ENCODE measurements at regions not wholly inside any gene's neighbourhood (a gene's known extent, or its start where the extent isn't known, plus 50 kb on each side); places are given as distances from the start of the nearest gene placed in this dataset.

DNA sequence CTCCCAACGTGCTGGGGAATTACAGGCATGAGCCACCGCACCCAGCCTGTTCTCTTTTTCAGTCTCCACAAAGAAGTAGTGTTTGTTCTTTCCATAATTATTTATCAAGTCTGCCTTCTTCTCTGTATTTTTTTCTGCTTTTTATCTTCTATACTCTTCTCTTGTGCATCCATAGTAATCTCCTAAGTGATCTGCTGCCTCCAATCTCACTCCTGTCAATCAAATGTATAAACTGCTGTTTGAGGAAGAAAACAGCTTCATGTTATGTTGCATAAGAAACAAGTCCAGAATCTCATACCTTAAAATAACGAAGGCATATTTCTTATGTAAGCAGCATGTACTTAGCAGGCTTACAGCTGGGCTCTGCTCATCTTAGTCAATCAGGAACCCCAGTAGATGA, 801.6 kb upstream of the NR2F2 start:
- DNase-seq (ENCODE audit: low read depth in 1 of 2, low spot score in 1 of 2): no peak
- no peak for TF ChIP-seq JUND (IDR thresholded peaks at IDR 0.05; ENCODE audit: low read depth)
- in situ Hi-C loops (cut with HindIII; ENCODE audit: low pct_unique_long_range_greater_than_20kb, low sequenced_read_pairs): no loop called here

DNA sequence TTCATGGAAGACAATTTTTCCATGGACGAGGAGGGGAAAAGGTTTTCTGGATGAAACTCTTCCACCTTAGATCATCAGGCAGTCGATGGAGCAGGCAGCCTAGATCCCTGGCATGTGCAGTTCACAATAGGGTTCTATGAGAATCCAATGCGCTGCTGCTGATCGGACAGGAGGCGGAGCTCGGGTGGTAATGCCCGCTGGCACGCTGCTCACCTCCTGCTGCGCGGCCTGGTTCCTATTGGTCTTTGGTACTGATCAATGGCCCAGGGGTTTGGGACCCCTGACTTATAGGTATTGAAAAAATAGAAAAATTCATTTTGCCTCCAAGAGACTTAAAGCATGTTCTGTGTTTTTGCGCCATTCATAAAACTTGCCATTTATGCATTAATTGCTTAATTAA, 793.9 kb upstream of the NR2F2 start:
- no peak for DNase-seq (ENCODE audit: low read depth in 1 of 2, low spot score in 1 of 2)
- TF ChIP-seq JUND (IDR thresholded peaks at IDR 0.05; ENCODE audit: low read depth): no peak
- in situ Hi-C loops (cut with HindIII; ENCODE audit: low pct_unique_long_range_greater_than_20kb, low sequenced_read_pairs): no loop called here

DNA sequence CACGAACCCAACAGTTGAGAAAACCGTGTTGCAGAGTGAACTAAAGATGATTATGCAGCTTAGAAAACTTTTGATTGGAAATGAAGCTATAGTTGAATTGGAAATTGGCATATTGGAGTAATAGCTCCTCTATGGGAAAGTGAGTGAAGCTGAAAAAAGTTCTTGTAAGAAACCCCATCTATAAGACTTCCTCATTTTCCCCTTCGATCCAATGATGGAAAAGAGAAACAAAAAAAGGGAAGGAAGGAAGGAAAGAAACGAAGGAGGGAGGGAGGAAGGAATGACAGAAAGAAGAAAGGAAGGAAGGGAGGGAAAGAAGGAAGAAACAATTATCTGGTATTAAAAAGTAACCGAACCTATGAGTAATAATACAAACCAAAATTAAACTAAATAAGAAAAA, 791.8 kb upstream of the NR2F2 start:
- in situ Hi-C loops (cut with HindIII; ENCODE audit: low pct_unique_long_range_greater_than_20kb, low sequenced_read_pairs): no loop called here
- DNase-seq (ENCODE audit: low read depth in 1 of 2, low spot score in 1 of 2): no peak
- TF ChIP-seq JUND (IDR thresholded peaks at IDR 0.05; ENCODE audit: low read depth): no peak

DNA sequence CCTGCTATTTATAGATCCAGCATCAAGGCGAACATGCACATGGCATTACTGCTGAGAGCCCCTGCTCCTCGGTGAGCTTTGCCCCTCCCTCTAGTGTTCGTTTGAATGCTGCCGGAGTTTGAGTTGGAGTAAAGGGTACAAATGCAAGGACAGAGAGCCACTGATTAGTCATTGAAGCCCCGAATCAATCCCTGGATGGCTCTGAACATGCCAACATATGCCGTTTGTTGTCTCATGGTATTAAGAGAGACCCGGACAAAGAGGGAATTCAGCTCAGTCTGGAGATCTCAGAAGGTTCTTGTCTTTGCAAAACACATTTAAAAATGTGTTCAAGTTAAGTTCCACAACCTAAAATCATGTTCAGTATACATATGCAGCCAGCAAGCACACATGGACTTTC, 789.2 kb upstream of the NR2F2 start:
- DNase-seq (ENCODE audit: low read depth in 1 of 2, low spot score in 1 of 2): no peak
- in situ Hi-C loops (cut with HindIII; ENCODE audit: low pct_unique_long_range_greater_than_20kb, low sequenced_read_pairs): no loop called here
- TF ChIP-seq JUND (IDR thresholded peaks at IDR 0.05; ENCODE audit: low read depth): no peak

DNA sequence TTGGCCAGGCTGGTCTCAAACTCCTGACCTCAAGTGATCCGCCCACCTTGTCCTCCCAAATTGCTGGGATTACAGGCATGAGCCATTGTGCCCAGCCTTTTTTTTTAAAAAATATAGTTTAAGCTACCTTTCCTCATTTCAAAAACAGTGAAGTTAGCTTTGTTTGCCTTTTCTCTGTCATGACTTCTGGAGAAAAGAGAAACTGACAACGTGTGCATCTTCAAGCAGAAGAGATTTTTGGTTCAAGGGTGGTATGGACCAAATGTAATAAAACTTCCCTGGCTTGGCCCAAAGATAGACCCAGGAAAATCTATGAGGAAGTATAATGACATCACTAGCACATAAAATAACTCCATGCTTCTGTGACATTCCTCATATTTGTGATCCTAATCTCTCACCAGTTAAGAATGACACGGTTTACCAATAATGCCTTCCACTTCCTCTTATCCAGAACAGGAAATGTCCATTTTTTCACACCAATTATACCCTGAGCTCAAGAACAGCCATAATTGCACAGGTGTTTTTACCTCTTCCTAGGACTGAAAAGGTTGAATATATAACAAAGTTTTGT, 781.2 kb upstream of the NR2F2 start:
- DNase-seq (ENCODE audit: low read depth in 1 of 2, low spot score in 1 of 2): no peak
- in situ Hi-C loops (cut with HindIII; ENCODE audit: low pct_unique_long_range_greater_than_20kb, low sequenced_read_pairs): no loop called here
- TF ChIP-seq JUND (IDR thresholded peaks at IDR 0.05; ENCODE audit: low read depth): no peak

DNA sequence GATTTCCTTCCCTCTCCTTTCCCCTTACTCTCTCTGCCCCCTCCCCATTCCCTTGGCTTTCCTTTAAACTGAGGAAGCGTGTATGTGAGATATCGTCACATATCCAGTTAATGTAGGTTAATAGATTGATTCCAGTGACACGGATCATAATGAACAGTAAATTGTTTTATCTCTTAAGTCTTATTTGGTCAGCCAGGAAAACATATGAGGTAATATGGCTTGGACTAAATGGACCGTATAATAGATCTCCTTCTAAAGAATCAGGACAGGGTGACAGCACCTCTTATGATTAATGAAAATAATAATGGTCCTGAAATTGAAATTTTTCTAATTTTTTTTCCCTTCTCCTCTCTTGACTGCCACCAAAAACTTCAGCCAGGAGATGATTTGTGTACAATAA, 779.8 kb upstream of the NR2F2 start:
- DNase-seq (ENCODE audit: low read depth in 1 of 2, low spot score in 1 of 2): no peak
- in situ Hi-C loops (cut with HindIII; ENCODE audit: low pct_unique_long_range_greater_than_20kb, low sequenced_read_pairs): no loop called here
- TF ChIP-seq JUND (IDR thresholded peaks at IDR 0.05; ENCODE audit: low read depth): no peak

DNA sequence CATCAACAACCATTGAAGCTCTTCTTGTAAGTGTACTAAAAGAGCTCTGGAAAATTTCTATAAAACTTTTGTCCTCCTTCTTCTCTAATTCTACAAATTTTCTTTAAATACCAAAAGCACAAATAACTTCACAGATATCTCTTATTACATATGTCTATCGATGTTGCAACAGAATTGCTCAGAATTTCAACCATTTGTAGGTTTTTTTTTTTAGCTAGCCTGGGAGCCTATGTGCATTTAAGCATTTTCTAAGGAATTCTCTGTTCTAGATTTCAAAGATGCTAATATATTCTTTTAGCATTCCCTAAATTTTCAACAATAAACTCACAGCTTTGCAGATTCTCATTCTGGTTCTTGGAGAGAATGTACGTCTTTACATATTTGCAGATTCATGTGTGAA, 774.3 kb upstream of the NR2F2 start:
- in situ Hi-C loops (cut with HindIII; ENCODE audit: low pct_unique_long_range_greater_than_20kb, low sequenced_read_pairs): no loop called here
- no peak for TF ChIP-seq JUND (IDR thresholded peaks at IDR 0.05; ENCODE audit: low read depth)
- no peak for DNase-seq (ENCODE audit: low read depth in 1 of 2, low spot score in 1 of 2)

DNA sequence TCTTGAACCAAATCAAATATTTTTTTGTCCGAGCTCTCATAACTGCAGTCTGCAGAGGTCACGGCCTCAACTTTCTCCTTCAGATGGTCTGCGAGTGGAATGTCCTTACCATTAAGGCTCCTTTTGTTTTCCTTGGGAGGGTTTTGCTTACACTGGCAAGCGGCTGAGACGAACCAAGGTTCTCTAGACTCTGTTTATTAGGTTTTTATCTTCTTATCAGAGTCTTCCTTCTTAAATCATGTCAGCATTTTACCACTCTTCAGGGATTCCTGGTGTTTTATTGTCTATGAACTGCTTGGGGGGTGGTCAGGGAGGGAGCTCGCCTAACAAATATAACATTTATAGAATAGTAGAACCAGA, 773.7 kb upstream of the NR2F2 start:
- no peak for TF ChIP-seq JUND (IDR thresholded peaks at IDR 0.05; ENCODE audit: low read depth)
- no peak for DNase-seq (ENCODE audit: low read depth in 1 of 2, low spot score in 1 of 2)
- in situ Hi-C loops (cut with HindIII; ENCODE audit: low pct_unique_long_range_greater_than_20kb, low sequenced_read_pairs): no loop called here

DNA sequence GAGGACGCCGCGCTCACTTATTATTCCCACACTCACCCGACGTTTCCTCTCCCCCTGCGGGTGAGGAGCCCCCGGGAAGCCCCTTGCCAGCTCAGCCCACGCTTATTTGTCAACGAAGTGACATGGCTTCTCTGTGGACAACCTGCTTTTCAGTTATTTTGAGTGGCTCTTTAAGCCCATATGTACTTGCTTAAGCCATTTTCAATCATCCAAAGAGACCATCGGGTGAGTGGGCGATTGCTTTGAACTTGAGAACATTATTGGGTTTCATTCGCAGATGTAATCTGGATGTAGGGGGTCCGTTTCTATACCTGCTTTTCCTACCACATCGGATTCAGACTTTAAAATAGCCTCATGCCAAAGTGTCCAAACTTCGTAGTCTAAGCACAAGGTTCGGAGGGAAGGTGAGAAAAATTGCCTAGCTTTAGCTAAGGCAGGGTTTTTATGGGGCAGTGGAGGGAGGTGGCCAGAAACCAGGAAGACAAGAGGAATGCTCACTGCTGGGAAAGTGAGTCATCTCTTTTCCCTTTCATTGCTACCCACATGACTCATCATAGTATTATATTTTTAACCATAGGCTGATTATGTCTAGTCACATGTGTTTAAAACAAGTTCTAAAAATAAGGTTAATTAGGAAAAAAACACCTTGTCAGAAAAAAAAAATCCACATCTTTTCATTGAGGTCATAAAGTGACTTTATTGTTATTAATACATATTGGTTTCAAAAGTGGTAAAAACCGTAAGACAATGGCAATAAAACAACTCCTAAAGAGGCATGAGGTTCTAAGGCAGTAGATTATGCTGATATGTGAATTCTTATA, 773.1 kb upstream of the NR2F2 start:
- TF ChIP-seq JUND (IDR thresholded peaks at IDR 0.05; ENCODE audit: low read depth): no peak
- in situ Hi-C loops (cut with HindIII; ENCODE audit: low pct_unique_long_range_greater_than_20kb, low sequenced_read_pairs): no loop called here
- DNase-seq (ENCODE audit: low read depth in 1 of 2, low spot score in 1 of 2): peak in 1 of 2 experiments; percentile 50

DNA sequence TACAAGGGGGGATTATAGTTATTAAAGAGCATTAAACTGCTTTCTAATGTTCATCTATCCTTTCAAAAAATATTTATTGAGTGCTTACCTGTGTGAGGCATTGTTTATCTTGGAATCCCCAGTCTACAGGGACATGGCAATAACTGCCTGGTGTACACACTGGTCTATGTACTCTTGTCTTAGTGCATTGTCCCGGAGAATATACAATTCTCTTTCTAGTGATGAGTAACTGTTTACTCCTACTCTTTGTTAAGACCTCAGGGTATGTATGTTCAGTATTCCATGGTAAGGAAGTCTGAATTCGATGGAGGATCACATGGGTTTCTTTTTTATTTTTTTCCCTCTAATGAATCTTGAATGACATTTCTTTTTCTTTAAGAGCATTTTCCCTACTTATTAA, 772.4 kb upstream of the NR2F2 start:
- in situ Hi-C loops (cut with HindIII; ENCODE audit: low pct_unique_long_range_greater_than_20kb, low sequenced_read_pairs): no loop called here
- TF ChIP-seq JUND (IDR thresholded peaks at IDR 0.05; ENCODE audit: low read depth): no peak

DNA sequence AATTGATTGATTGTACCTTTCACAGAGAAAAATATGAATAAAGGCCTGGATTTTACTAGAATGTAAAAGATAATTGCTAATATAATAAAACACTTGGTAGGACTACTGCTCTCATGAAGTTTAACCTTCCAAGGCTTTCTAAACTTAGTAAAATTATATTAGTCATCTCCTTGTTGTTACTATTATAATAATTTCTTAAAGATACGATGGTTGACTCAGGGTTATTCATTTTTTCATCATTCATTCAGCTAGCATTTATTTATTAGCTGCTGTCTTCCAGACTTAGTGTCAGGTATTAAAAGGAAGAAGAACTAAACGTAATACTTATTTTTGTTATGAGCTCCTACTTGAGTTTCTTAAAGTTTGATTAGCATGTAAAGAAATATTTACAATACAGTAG, 771.6 kb upstream of the NR2F2 start:
- in situ Hi-C loops (cut with HindIII; ENCODE audit: low pct_unique_long_range_greater_than_20kb, low sequenced_read_pairs): no loop called here
- no peak for DNase-seq (ENCODE audit: low read depth in 1 of 2, low spot score in 1 of 2)
- no peak for TF ChIP-seq JUND (IDR thresholded peaks at IDR 0.05; ENCODE audit: low read depth)

More for the DNA sequence above, 772.4 kb upstream of the NR2F2 start:
- DNase-seq (ENCODE audit: low read depth in 1 of 2, low spot score in 1 of 2): peak in 1 of 2 experiments; percentile 74

DNA sequence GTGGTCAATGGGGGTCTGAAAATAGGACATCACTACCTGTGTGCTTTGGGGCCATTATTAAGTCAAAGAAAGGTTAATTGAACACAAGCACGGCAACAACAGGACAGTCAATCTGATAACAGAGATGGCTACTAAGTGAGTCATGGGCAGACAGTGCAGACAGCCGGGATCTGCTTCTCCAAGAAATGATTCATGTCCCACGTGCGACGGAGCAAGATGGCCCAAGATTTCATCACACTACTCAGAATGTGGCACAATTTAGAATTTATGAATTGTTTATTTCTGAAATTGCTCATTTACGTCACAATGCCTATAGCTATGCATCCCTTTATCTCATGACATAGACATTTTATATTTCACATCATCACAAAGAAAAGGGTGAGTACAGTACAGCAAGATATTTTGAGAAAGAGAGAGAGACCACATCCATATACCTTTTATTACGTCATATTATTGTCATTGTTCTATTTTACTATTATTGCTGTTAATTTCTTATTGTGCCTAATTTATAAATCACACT, 770.6 kb upstream of the NR2F2 start:
- DNase-seq (ENCODE audit: low read depth in 1 of 2, low spot score in 1 of 2): peak in 1 of 2 experiments; percentile 13
- in situ Hi-C loops (cut with HindIII; ENCODE audit: low pct_unique_long_range_greater_than_20kb, low sequenced_read_pairs): no loop called here
- no peak for TF ChIP-seq JUND (IDR thresholded peaks at IDR 0.05; ENCODE audit: low read depth)

DNA sequence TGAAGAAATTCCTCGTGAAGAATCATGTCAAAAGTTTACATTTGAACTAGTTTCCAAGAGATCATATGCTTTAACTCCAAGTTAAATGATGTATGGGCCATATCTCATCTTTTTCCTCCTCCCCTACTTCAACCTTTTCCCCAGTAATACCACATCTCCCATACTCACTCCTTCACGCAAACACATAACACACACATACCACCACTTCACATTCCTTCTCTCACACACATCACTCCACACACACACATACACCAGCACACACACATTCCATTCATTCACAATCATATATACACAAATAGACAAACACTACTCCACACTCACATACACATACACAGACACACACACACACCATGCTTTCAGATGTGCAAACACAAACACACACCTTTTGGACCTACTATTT, 769.0 kb upstream of the NR2F2 start:
- no peak for DNase-seq (ENCODE audit: low read depth in 1 of 2, low spot score in 1 of 2)
- in situ Hi-C loops (cut with HindIII; ENCODE audit: low pct_unique_long_range_greater_than_20kb, low sequenced_read_pairs): no loop called here
- TF ChIP-seq JUND (IDR thresholded peaks at IDR 0.05; ENCODE audit: low read depth): no peak

Measured in T47D (cell line).